Sigmoid colon (tissue), 6 donors: ENCODE measurements at regions not wholly inside any gene's neighbourhood (a gene's known extent, or its start where the extent isn't known, plus 50 kb on each side); places are given as distances from the start of the nearest gene placed in this dataset.

Experiments
- DNase-seq: peaks from one replicate; pipeline ENCODE4 v3.0.0-alpha.2; 2019
- H3K27ac ChIP-seq, 4 donors: fragments of 200-600 bp; sonication (generic); one replicate each; pipeline ENCODE4 v1.5.1; 2016 to 2019; ENCODE audit warnings: mild to moderate bottlenecking in 1 of 4
- H3K27me3 ChIP-seq, 3 donors: fragments of 200-600 bp; sonication (generic); one replicate each; pipeline ENCODE4 v1.5.1; 2019; ENCODE audit warnings: mild to moderate bottlenecking in 1 of 3
- H3K36me3 ChIP-seq, 4 donors: fragments of 200-600 bp; sonication (generic); one replicate each; pipeline ENCODE4 v1.5.1; 2016 to 2019
- H3K4me1 ChIP-seq, 4 donors: fragments of 200-600 bp; sonication (generic); one replicate each; pipeline ENCODE4 v1.5.1; 2017 to 2019
- H3K4me3 ChIP-seq, 4 donors: fragments of 200-600 bp; sonication (generic); one replicate each; pipeline ENCODE4 v1.5.1; 2017 to 2019; ENCODE audit warnings: mild to moderate bottlenecking in 2 of 4, moderate library complexity in 1 of 4
- H3K9me3 ChIP-seq, 4 donors: fragments of 200-600 bp in 3 of 4; sonication (generic) in 3 of 4; one replicate each; pipeline versions ENCODE4 v1.5.1 to v1.6.1; 2013 to 2019
- EP300 ChIP-seq, 4 donors: sonication (generic); formaldehyde crosslinking; IDR thresholded peaks; one replicate each; pipeline ENCODE4 v1.6.1; 2017; ENCODE audit warnings: antibody characterized with exemption in 4 of 4
- POLR2A ChIP-seq, 2 donors: fragments of 450-650 bp; IDR thresholded peaks; one replicate each; pipeline ENCODE4 v1.6.1; 2016; ENCODE audit warnings: antibody characterized with exemption in 2 of 2, mild to moderate bottlenecking in 2 of 2, moderate library complexity in 2 of 2
- POLR2AphosphoS5 ChIP-seq, 4 donors: sonication (generic); formaldehyde crosslinking; IDR thresholded peaks; one replicate each; pipeline ENCODE4 v1.6.1; 2017; ENCODE audit warnings: antibody characterized with exemption in 4 of 4
- WGBS, 2 donors: extraction: QIAGEN DNeasy Blood & Tissue Kit; methylation state at CpG; one replicate each; pipeline ENCODE4 v1.1.7; 2013; 5-methylcytosine and 5-hydroxymethylcytosine counted together
- intact Hi-C: fragments of 100-400 bp; cut with DNase I; formaldehyde crosslinking; loops from one replicate; pipeline ENCODE4 v1.15.1; 2023
- TF ChIP-seq, protein P1 (sequence below), 4 experiments: fragments of 450-650 bp in 3 of 4; fragments of 200-600 bp in 1 of 4; IDR thresholded peaks; one replicate each; pipeline ENCODE4 v1.5.1; 2016 to 2019; ENCODE audit warnings: antibody characterized with exemption in 4 of 4, mild to moderate bottlenecking in 3 of 4, moderate library complexity in 2 of 4
- donor health status: healthy with polysubstance abuse.
- donor health status: healthy.

DNA sequence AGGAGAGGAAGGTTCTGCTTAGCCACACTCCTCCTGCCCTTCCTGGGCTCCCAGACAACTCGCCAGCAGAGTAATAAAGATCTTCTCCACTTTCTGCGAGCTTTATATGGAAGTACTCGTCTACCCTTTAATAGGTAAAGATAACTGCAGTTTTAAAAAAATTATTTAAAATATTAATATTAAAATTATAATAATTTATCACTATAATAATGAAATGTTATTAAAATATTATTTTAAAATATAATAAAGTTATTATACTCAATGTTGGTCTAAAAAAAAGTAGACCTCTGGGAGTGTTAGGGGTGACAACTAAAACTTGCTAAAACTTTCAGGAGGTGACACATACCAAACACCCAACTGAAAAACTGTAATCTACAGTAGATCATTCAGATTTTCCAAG is 81.5 kb downstream of the RBM43 start:
- H3K36me3 ChIP-seq = no peaks in the 10 kb centered on the region
- 79 to 94% methylated on average over 3 of the region's 3 CpGs for WGBS, 2 donors
- intact Hi-C loops = no loop called here
- H3K4me1 ChIP-seq = no peaks in the 10 kb centered on the region
- H3K27me3 ChIP-seq = no peaks in the 10 kb centered on the region
- TF ChIP-seq EP300 (IDR thresholded peaks at IDR 0.05) (no peak), POLR2A (IDR thresholded peaks at IDR 0.05) (no peak)
- no peak for DNase-seq
- no peak overlapping the region for H3K27ac ChIP-seq
- no peak overlapping the region for H3K4me3 ChIP-seq
- H3K9me3 ChIP-seq = no peaks in the 10 kb centered on the region

DNA sequence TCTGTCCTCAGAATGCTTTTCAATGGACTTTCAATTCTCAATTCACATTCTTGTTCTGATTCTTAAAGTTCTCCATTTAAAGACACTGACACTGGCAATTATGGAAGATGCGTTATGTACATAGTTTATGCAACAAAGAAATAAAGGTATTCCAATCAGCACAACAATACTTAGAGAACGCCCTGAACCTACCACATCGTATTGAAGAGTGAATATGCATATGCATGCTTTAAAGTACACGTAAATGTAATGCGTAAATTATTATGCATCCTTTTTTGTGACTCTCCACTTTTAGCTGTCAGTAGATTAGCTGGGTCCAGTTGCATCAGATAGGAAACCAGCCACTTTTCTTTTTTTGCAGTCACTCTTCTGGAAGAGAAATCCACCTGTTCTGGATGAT is 83.5 kb downstream of the RBM43 start:
- Histone ChIP-seq H3K27me3 (no peaks in the 10 kb centered on the region), H3K36me3 (no peaks in the 10 kb centered on the region), H3K4me1 (no peaks in the 10 kb centered on the region), H3K27ac (no peak overlapping the region), H3K4me3 (no peak overlapping the region), H3K9me3 (no peaks in the 10 kb centered on the region)
- intact Hi-C loops = no loop called here
- no peak for DNase-seq
- 85 to 88% methylated on average over 5 of the region's 5 CpGs for WGBS, 2 donors
- TF ChIP-seq POLR2AphosphoS5 (IDR thresholded peaks at IDR 0.05) = no peak
- TF ChIP-seq, protein P1, sequence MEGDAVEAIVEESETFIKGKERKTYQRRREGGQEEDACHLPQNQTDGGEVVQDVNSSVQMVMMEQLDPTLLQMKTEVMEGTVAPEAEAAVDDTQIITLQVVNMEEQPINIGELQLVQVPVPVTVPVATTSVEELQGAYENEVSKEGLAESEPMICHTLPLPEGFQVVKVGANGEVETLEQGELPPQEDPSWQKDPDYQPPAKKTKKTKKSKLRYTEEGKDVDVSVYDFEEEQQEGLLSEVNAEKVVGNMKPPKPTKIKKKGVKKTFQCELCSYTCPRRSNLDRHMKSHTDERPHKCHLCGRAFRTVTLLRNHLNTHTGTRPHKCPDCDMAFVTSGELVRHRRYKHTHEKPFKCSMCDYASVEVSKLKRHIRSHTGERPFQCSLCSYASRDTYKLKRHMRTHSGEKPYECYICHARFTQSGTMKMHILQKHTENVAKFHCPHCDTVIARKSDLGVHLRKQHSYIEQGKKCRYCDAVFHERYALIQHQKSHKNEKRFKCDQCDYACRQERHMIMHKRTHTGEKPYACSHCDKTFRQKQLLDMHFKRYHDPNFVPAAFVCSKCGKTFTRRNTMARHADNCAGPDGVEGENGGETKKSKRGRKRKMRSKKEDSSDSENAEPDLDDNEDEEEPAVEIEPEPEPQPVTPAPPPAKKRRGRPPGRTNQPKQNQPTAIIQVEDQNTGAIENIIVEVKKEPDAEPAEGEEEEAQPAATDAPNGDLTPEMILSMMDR (IDR thresholded peaks at IDR 0.05) = no peak
- no peak for TF ChIP-seq EP300 (IDR thresholded peaks at IDR 0.05)
- no peak for TF ChIP-seq POLR2A (IDR thresholded peaks at IDR 0.05)

DNA sequence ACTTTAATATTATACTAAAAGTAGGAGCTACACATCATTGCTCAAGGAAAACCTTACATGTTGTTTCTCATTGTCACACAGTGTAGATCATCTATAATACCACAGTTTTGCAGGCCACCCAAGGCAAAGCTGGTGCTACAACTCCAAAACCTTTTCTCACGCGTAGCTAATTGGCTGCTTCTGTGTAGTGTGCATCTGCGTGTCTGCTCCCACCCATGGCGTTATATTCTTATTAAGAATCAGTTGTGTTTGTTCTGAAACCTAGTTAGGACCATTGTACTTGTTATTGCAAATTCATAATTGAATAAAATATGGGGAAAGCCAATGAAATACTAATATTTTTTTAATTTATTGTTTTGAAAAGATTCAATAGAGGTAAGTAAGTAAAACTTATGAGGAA is 83.9 kb downstream of the RBM43 start:
- no peaks in the 10 kb centered on the region for H3K27me3 ChIP-seq
- no peak overlapping the region for H3K4me3 ChIP-seq
- 95 to 97% methylated on average over 4 of the region's 4 CpGs for WGBS, 2 donors
- no peaks in the 10 kb centered on the region for H3K36me3 ChIP-seq
- H3K27ac ChIP-seq = no peak overlapping the region
- TF ChIP-seq POLR2A (IDR thresholded peaks at IDR 0.05) = no peak
- TF ChIP-seq POLR2AphosphoS5 (IDR thresholded peaks at IDR 0.05) = no peak
- TF ChIP-seq, protein P1 (IDR thresholded peaks at IDR 0.05) = no peak
- TF ChIP-seq EP300 (IDR thresholded peaks at IDR 0.05) = no peak
- no peak for DNase-seq
- intact Hi-C loops = no loop called here
- no peaks in the 10 kb centered on the region for H3K9me3 ChIP-seq
- no peaks in the 10 kb centered on the region for H3K4me1 ChIP-seq

DNA sequence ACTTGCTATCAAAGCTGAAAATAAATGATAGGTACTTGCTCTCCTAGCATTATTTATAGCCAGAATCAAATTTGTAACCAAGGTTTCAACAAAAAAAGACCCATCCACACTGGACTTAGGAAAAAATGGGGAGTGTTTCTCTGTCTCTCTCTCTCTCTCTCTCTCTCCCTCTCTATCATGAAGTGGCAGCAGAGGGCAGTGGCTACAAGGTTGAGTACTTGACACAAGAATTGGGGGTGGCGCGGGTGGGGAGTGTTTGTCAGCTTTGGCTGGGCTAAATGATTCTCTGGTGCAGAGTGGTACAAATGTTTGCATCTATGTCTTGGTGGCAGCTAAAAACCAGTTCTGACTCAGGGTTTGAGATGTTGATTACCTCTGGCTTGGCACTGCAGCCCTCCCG is 85.0 kb downstream of the RBM43 start:
- intact Hi-C loops = no loop called here
- DNase-seq = no peak
- Histone ChIP-seq H3K27ac (no peak overlapping the region), H3K9me3 (no peaks in the 10 kb centered on the region), H3K36me3 (no peaks in the 10 kb centered on the region), H3K4me3 (no peak overlapping the region), H3K4me1 (no peaks in the 10 kb centered on the region), H3K27me3 (no peaks in the 10 kb centered on the region)
- no peak for TF ChIP-seq EP300 (IDR thresholded peaks at IDR 0.05)
- no peak for TF ChIP-seq POLR2AphosphoS5 (IDR thresholded peaks at IDR 0.05)
- TF ChIP-seq, protein P1 (IDR thresholded peaks at IDR 0.05) = no peak
- TF ChIP-seq POLR2A (IDR thresholded peaks at IDR 0.05) = no peak
- WGBS, 2 donors = 76 to 87% methylated on average over 3 of the region's 3 CpGs

DNA sequence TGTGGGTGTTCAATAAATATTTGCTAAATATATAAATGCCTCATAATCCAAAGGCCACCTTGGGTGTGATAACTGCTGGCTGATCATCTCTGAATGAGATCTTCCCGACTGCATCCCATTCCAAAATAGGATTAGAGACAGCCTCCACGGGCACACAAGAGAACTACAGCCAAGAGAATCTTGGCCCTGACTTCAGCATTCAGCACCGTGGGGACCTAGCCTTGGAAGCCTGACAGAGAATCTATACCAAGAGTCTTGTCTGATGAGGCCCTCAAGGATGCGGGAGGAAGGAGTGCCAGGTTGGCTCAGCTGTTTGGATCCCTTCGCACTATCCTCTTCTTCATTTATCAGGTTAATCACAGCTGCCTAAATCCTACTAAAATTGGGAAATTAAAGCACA is 85.8 kb downstream of the RBM43 start:
- TF ChIP-seq, protein P1 (IDR thresholded peaks at IDR 0.05) = no peak
- TF ChIP-seq POLR2AphosphoS5 (IDR thresholded peaks at IDR 0.05) (no peak), POLR2A (IDR thresholded peaks at IDR 0.05) (no peak), EP300 (IDR thresholded peaks at IDR 0.05) (no peak)
- Histone ChIP-seq H3K27me3 (no peaks in the 10 kb centered on the region), H3K27ac (no peak overlapping the region), H3K4me1 (no peaks in the 10 kb centered on the region), H3K9me3 (no peaks in the 10 kb centered on the region), H3K36me3 (no peaks in the 10 kb centered on the region), H3K4me3 (no peak overlapping the region)
- intact Hi-C loops = no loop called here
- 63 to 78% methylated on average over 5 of the region's 5 CpGs for WGBS, 2 donors
- no peak for DNase-seq
